ENCODE measurements at regions not wholly inside any gene's neighbourhood (a gene's known extent, or its start where the extent isn't known, plus 50 kb on each side); places are given as distances from the start of the nearest gene placed in this dataset.

- intact Hi-C loops (cut with DNase I, micrococcal nuclease): no loop called here
- H3K27me3 Mint-ChIP-seq: peaks cover 31% of the 10 kb centered on the region
These were observed 342.0 kb downstream of the RFC3 start for GRCh38 chr13:34159946-34160345.

GRCh38 chr13:34161931-34162543, 344.1 kb downstream of the RFC3 start:
- Histone ChIP-seq H3K27ac (ENCODE audit: low read depth in 1 of 2, low read length in 2 of 2) (no peak overlapping the region), H3K36me3 (ENCODE audit: insufficient read depth, low read length) (no peaks in the 10 kb centered on the region), H3K9me3 (ENCODE audit: control insufficient read depth in 1 of 2, insufficient read depth in 1 of 2, low read length in 2 of 2) (no peaks in the 10 kb centered on the region), H3K4me3 (ENCODE audit: low read length) (no peak overlapping the region), H3K27me3 (ENCODE audit: control insufficient read depth in 1 of 2, insufficient read depth in 2 of 2, low read length in 2 of 2) (no peaks in the 10 kb centered on the region), H3K4me1 (ENCODE audit: insufficient read depth, low read length) (no peaks in the 10 kb centered on the region)
- no peak for TF ChIP-seq CTCF (IDR thresholded peaks at IDR 0.05)
- no peaks in the 10 kb centered on the region for H3K9me3 Mint-ChIP-seq
- ATAC-seq (ENCODE audit: poor library complexity): no peak
- peaks cover 2% of the 10 kb centered on the region for H3K4me1 Mint-ChIP-seq (ENCODE audit: low read depth)
- H3K36me3 Mint-ChIP-seq (ENCODE audit: low read depth): no peaks in the 10 kb centered on the region
- no peak overlapping the region for H3K27ac Mint-ChIP-seq
- intact Hi-C loops (cut with DNase I, micrococcal nuclease): no loop called here
- ChIA-PET CTCF (no interaction called here), POLR2A (no interaction called here)
- no peak overlapping the region for H3K4me3 Mint-ChIP-seq
- DNase-seq: no peak
- H3K27me3 Mint-ChIP-seq: peaks cover 25% of the 10 kb centered on the region

More at GRCh38 chr13:34159946-34160345, 342.0 kb downstream of the RFC3 start:
- no peak for TF ChIP-seq CTCF (IDR thresholded peaks at IDR 0.05)
- Histone ChIP-seq H3K27ac (ENCODE audit: low read depth in 1 of 2, low read length in 2 of 2) (no peak overlapping the region), H3K9me3 (ENCODE audit: control insufficient read depth in 1 of 2, insufficient read depth in 1 of 2, low read length in 2 of 2) (no peaks in the 10 kb centered on the region), H3K36me3 (ENCODE audit: insufficient read depth, low read length) (no peaks in the 10 kb centered on the region), H3K27me3 (ENCODE audit: control insufficient read depth in 1 of 2, insufficient read depth in 2 of 2, low read length in 2 of 2) (no peaks in the 10 kb centered on the region), H3K4me1 (ENCODE audit: insufficient read depth, low read length) (no peaks in the 10 kb centered on the region), H3K4me3 (ENCODE audit: low read length) (no peak overlapping the region)
- Mint-ChIP-seq H3K4me1 (ENCODE audit: low read depth) (peaks cover 6% of the 10 kb centered on the region), H3K9me3 (no peaks in the 10 kb centered on the region), H3K36me3 (ENCODE audit: low read depth) (no peaks in the 10 kb centered on the region), H3K4me3 (no peak overlapping the region), H3K27ac (no peak overlapping the region)
- ATAC-seq (ENCODE audit: poor library complexity) (no peak), DNase-seq (no peak)
- ChIA-PET CTCF (no interaction called here), POLR2A (no interaction called here)

GRCh38 chr13:34162544-34162933, 344.6 kb downstream of the RFC3 start:
- ChIA-PET POLR2A (no interaction called here), CTCF (no interaction called here)
- H3K27me3 Mint-ChIP-seq: peaks cover 20% of the 10 kb centered on the region
- DNase-seq (no peak), ATAC-seq (ENCODE audit: poor library complexity) (no peak)
- no peaks in the 10 kb centered on the region for H3K4me1 Mint-ChIP-seq (ENCODE audit: low read depth)
- Histone ChIP-seq H3K27me3 (ENCODE audit: control insufficient read depth in 1 of 2, insufficient read depth in 2 of 2, low read length in 2 of 2) (no peaks in the 10 kb centered on the region), H3K4me1 (ENCODE audit: insufficient read depth, low read length) (no peaks in the 10 kb centered on the region), H3K36me3 (ENCODE audit: insufficient read depth, low read length) (no peaks in the 10 kb centered on the region), H3K4me3 (ENCODE audit: low read length) (no peak overlapping the region), H3K9me3 (ENCODE audit: control insufficient read depth in 1 of 2, insufficient read depth in 1 of 2, low read length in 2 of 2) (no peaks in the 10 kb centered on the region), H3K27ac (ENCODE audit: low read depth in 1 of 2, low read length in 2 of 2) (no peak overlapping the region)
- no peaks in the 10 kb centered on the region for H3K9me3 Mint-ChIP-seq
- intact Hi-C loops (cut with DNase I, micrococcal nuclease): no loop called here
- no peaks in the 10 kb centered on the region for H3K36me3 Mint-ChIP-seq (ENCODE audit: low read depth)
- no peak overlapping the region for H3K27ac Mint-ChIP-seq
- TF ChIP-seq CTCF (IDR thresholded peaks at IDR 0.05): no peak
- H3K4me3 Mint-ChIP-seq: no peak overlapping the region
